Muscle of leg (tissue), 3 donors: ENCODE measurements at regions not wholly inside any gene's neighbourhood (a gene's known extent, or its start where the extent isn't known, plus 50 kb on each side); places are given as distances from the start of the nearest gene placed in this dataset.
"Not testable (repeated sequence)": the region's sequence is repeated elsewhere in the genome, so short reads cannot be mapped to it uniquely, and the experiment has no call there.

Source experiments
- DNase-seq: peaks from one replicate; pipeline ENCODE4 v3.0.0; 2013
- H3K27ac ChIP-seq: one replicate; pipeline ENCODE4 v1.5.1; 2013; ENCODE audit warnings: mild to moderate bottlenecking, low read length, control low read depth
- H3K27me3 ChIP-seq: one replicate; pipeline ENCODE4 v1.6.1; 2013; ENCODE audit warnings: low read length; ENCODE audit not compliant: control insufficient read depth, insufficient read depth
- H3K36me3 ChIP-seq: one replicate; pipeline ENCODE4 v1.6.1; 2013; ENCODE audit warnings: low read length; ENCODE audit not compliant: control insufficient read depth, insufficient read depth
- H3K4me1 ChIP-seq: one replicate; pipeline ENCODE4 v1.6.1; 2013; ENCODE audit warnings: low read length; ENCODE audit not compliant: control insufficient read depth, insufficient read depth
- H3K4me3 ChIP-seq: one replicate; pipeline ENCODE4 v1.5.1; 2013; ENCODE audit warnings: low read length, control low read depth
- H3K9me3 ChIP-seq: replicated peaks from 2 replicates; pipeline ENCODE4 v1.6.1; 2013; ENCODE audit warnings: low read depth, low read length; ENCODE audit not compliant: control insufficient read depth
- WGBS: methylation state at CpG from one replicate; pipeline ENCODE4 v1.1.5; 2013; ENCODE audit warnings: missing lambda C conversion rate; ENCODE audit not compliant: insufficient coverage; 5-methylcytosine and 5-hydroxymethylcytosine counted together

DNA sequence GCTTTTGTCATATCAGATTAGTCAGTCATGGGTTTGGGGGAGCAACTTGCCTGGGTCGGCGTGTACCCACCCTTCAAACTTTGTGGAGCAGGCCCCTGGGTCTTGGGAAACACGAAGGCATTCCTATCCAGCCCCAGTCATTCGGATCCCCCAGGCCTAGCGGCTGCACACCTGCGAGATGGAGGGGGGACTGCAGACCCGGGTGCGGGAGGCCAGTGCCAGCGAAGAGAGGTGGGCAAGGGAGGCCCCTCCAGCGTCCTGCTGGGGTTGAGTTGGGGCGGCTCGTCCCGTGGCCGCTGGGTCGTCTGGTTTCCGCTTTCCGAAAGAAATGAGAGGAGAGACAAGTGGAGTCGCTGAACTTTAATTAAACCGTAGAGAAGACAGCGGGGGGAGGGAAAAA is 112.2 kb upstream of the FOXD4L5 start:
- H3K4me3 ChIP-seq, H3K9me3 ChIP-seq, H3K4me1 ChIP-seq, H3K27me3 ChIP-seq, DNase-seq, H3K36me3 ChIP-seq, H3K27ac ChIP-seq: not testable (repeated sequence)
- WGBS = 86% methylated on average over 20 of the region's 20 CpGs

DNA sequence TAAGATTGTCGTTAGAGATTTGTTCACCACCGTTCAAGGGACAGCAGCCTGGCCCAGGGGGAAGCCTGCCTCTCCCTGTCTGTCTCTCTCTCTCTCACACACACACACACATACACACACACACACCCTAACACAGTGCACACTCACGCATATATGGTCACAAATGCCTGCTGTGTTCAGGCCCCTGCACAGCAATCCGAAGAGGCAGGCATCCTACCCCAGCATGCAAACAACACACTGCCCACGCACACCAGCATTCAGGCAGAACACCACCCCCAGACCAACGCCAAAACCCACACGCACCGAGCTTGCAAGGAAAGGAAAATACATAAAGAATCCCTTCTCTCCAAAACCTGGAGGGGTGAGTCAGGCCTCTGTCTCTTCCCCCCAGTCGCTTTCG is 111.6 kb upstream of the FOXD4L5 start:
- not testable (repeated sequence) for H3K27ac ChIP-seq, H3K36me3 ChIP-seq, H3K4me1 ChIP-seq, H3K9me3 ChIP-seq, H3K27me3 ChIP-seq, H3K4me3 ChIP-seq, DNase-seq
- WGBS = 88% methylated on average over 3 of the region's 10 CpGs

DNA sequence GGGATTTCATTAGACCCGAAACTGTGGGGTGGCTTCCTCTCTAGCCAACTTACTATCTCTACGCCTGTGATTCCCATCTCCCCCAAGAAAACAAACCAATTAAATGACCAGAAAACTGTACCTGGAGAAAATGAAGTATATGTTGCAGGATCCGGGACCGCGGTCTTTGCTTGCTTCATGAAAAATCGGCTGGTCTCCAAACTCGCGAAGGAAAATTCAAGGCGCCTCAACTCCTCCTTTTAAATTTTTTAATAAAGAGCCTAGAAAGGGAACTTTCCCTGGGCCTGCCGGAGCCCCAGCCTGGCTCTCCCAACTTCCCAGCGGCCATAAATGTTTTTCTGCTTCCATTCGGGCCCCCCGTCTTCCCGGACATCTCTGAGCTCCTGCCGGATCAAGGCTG is 110.8 kb upstream of the FOXD4L5 start:
- DNase-seq, H3K27me3 ChIP-seq, H3K36me3 ChIP-seq, H3K9me3 ChIP-seq, H3K4me3 ChIP-seq, H3K27ac ChIP-seq, H3K4me1 ChIP-seq: not testable (repeated sequence)
- WGBS = no CpG with 5 or more reads among the region's 15 CpGs

DNA sequence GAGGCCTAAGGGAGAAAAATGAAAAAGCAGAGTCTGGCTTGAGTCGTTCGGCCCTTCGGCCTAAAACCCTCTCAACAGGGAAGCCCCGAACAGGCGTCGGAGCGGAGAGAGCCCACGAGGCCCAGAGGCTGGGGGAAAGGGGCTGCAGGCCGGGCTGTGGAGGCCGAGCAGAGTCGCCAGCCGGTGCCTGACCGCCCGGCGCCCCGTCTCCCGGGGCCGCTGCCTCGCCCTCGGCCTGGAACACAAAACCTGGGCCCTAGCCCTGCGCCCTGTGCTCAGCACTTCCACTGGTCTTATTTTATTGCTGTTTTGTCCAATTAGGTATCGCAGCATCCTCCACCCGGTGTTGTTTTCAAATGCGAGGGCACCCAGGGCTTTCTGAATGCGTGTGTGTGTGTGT is 110.1 kb upstream of the FOXD4L5 start:
- H3K27me3 ChIP-seq, H3K27ac ChIP-seq, DNase-seq, H3K4me3 ChIP-seq, H3K36me3 ChIP-seq, H3K9me3 ChIP-seq, H3K4me1 ChIP-seq: not testable (repeated sequence)
- WGBS = no CpG with 5 or more reads among the region's 25 CpGs

DNA sequence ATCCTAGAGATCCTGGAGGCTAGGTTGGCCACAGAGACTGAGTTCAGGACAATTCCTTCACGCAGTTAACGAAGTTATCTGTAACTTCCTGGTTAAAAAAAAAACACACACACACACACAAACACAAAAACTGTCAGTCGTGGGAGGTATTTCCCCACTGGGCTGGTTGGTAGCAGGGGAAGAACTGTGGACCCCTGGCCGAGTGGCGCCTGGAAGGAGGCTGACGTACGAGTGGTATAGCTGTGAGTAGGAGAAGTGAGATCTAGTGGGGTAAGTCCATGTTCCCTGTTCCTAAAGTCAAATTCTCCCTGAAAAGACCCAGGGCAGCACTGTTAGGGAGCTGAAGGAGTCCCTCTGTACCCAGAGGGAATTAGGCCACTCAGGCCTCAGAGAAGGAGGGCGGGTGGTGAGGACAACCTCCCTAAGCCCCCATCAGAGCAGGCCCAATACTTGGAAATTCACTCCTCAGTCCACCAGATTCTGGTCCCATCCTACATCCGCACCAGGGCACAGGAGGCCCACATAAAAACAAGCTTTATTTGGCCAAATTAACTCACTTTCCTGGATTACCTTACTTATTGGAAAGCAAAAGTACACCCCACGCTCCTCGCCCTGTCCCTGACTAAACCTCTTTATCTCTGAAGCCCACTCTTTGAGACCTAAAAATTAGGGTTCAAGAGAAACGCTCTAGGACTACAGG is 108.3 kb upstream of the FOXD4L5 start:
- H3K27me3 ChIP-seq, H3K9me3 ChIP-seq, H3K4me1 ChIP-seq, H3K4me3 ChIP-seq, H3K36me3 ChIP-seq, H3K27ac ChIP-seq, DNase-seq: not testable (repeated sequence)
- WGBS = 61% methylated on average over 3 of the region's 12 CpGs

DNA sequence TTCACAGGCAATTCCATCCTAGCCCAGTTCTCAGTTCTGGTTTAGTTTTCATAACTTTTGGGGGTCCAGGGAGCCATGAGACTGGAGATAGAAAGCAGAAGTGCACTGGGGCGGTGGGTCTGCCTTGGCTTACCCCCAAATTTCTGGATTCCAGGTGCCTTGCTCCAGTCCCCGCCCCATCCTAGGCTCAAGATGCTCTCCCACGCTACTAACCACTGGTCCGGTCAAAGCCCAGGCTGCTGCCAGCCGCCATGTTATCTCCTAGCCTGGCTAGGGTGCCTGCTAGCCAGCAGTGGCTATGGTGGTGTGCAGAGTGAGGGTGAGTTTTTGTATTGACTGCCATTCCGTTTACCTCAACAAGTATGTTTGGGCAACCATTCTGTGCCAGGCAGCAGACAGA is 107.6 kb upstream of the FOXD4L5 start:
- not testable (repeated sequence) for DNase-seq
- no CpG with 5 or more reads among the region's 6 CpGs for WGBS

DNA sequence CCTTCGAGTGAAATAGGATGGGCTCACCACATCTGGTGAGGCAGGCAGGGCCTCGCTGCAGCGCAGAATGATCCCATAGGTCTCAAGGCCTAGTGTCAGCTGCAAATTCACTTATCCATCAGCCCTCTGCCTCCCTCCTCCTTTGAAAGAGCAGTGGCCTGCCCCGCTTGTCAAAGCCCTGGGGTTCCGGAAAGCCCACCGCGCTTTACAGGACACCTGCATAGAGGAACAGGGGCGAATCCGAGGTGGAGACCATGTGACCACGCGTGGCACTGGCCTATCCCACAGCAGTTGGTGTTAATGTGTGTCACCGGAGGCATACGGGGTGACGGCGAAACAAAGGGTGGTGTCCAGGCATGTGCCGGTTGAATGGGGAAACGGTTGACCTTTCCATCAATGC is 104.7 kb upstream of the FOXD4L5 start:
- not testable (repeated sequence) for H3K27ac ChIP-seq, H3K36me3 ChIP-seq, DNase-seq, H3K9me3 ChIP-seq, H3K27me3 ChIP-seq, H3K4me3 ChIP-seq, H3K4me1 ChIP-seq
- no CpG with 5 or more reads among the region's 17 CpGs for WGBS

More for the DNA sequence above, 107.6 kb upstream of the FOXD4L5 start:
- not testable (repeated sequence) for H3K9me3 ChIP-seq, H3K4me3 ChIP-seq, H3K36me3 ChIP-seq, H3K27ac ChIP-seq, H3K4me1 ChIP-seq, H3K27me3 ChIP-seq

DNA sequence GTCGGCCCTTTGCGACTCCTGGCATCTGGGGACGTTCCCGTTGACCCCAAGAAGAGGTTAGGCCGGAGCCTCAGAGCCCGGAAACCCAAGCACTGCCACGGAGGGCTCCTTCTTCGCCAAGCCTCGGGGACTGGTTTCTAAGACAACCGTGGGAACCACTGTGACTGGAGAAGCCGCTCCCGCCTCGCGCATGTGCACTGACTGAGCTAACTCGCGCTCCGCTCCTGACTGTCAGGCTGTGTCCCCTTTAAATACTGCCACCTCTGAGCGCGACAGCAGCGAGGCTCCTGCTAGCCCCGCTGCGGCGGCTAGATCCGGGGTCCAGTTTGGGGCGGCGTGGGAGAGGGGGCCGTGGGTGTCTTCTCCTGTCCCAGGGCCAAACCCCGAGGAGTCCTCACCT is 104.2 kb upstream of the FOXD4L5 start:
- DNase-seq, H3K27ac ChIP-seq, H3K36me3 ChIP-seq, H3K4me3 ChIP-seq, H3K27me3 ChIP-seq, H3K4me1 ChIP-seq, H3K9me3 ChIP-seq: not testable (repeated sequence)
- 90% methylated on average over 19 of the region's 28 CpGs for WGBS

DNA sequence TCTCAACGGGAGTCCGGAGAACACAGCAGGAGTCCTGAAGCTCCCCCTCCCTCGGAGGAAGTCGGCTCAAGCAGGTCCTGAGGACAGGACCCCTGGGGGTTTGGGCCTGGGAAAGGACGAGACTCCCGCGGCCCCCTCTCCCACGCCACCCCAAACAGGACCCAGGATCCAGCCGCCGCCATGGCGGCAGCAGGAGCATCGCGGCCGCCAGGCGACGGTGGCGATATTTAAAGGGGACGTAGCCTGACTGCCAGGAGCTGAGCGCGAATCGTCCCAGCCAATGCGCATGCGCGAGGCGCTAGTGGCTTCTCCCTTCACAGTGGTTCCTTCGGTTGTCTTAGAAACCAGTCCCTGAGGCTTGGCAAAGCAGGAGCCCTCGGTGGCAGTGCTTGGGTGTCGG is 101.7 kb upstream of the FOXD4L5 start:
- not testable (repeated sequence) for H3K27ac ChIP-seq
- peak overlapping the region; percentile 26 for H3K4me3 ChIP-seq

DNA sequence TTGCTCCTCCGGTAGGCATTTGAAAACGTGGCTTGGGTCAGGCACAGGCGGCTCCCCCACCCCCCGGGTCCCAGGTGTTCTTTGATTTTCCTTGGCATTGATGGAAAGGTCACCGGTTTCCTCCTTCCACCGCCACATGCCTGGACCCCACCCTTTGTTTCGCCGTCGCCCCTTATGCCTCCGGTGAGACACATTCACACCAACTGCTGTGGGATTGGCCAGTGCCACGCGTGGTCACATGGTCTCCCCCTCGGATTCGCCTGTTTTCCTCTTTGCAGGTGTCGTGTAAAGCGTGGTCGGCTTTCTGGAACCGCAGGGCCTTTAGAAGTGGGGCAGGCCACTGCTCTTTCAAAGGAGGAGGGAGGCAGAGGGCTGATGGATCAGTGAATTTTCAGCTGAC is 101.2 kb upstream of the FOXD4L5 start:
- not testable (repeated sequence) for H3K9me3 ChIP-seq, H3K4me3 ChIP-seq, H3K36me3 ChIP-seq, H3K27me3 ChIP-seq, H3K27ac ChIP-seq, DNase-seq, H3K4me1 ChIP-seq
- 65% methylated on average over 12 of the region's 18 CpGs for WGBS

More for the DNA sequence above, 101.7 kb upstream of the FOXD4L5 start:
- not testable (repeated sequence) for H3K36me3 ChIP-seq, H3K9me3 ChIP-seq, H3K27me3 ChIP-seq, H3K4me1 ChIP-seq
- DNase-seq = peak; percentile 85
- 67% methylated on average over 21 of the region's 28 CpGs for WGBS

DNA sequence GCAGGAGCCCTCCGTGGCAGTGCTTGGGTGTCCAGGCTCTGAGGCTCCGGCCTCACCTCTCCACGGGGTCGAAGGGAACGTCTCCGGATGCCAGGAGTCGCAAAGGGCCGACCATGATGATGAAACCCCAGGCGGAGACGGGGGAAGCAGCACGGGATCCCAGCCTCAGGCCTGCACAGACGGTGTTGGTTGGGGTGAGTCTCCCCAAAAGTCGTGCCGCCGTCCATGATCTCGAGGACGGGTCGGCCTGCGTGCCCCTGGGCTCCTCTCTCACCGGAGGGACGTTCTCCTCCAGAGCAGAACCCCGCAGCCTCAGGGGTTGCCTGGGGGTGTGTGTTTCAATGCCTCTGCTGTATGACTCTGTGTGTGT is 100.6 kb upstream of the FOXD4L5 start:
- not testable (repeated sequence) for H3K4me3 ChIP-seq, H3K4me1 ChIP-seq, H3K27ac ChIP-seq, H3K9me3 ChIP-seq, H3K27me3 ChIP-seq, DNase-seq, H3K36me3 ChIP-seq
- 75% methylated on average over 14 of the region's 22 CpGs for WGBS
